DND-41 (cell line): ENCODE measurements at regions not wholly inside any gene's neighbourhood (a gene's known extent, or its start where the extent isn't known, plus 50 kb on each side); places are given as distances from the start of the nearest gene placed in this dataset.

Source experiments
- EZH2 ChIP-seq: IDR thresholded peaks from 3 replicates; pipeline ENCODE4 v1.6.1; 2012; ENCODE audit warnings: borderline replicate concordance, low read depth, mild to moderate bottlenecking, moderate library complexity, low read length, inconsistent platforms; ENCODE audit not compliant: severe bottlenecking
- TF ChIP-seq, protein P1 (sequence below): IDR thresholded peaks from 2 replicates; pipeline ENCODE4 v1.5.1; 2012; ENCODE audit warnings: borderline replicate concordance, low read length, moderate library complexity, mild to moderate bottlenecking; ENCODE audit not compliant: poor library complexity, severe bottlenecking; ENCODE audit errors: extremely low read depth

GRCh38 chr1:94641990-94642389 lies 100.4 kb upstream of the F3 start:
- TF ChIP-seq, protein P1, sequence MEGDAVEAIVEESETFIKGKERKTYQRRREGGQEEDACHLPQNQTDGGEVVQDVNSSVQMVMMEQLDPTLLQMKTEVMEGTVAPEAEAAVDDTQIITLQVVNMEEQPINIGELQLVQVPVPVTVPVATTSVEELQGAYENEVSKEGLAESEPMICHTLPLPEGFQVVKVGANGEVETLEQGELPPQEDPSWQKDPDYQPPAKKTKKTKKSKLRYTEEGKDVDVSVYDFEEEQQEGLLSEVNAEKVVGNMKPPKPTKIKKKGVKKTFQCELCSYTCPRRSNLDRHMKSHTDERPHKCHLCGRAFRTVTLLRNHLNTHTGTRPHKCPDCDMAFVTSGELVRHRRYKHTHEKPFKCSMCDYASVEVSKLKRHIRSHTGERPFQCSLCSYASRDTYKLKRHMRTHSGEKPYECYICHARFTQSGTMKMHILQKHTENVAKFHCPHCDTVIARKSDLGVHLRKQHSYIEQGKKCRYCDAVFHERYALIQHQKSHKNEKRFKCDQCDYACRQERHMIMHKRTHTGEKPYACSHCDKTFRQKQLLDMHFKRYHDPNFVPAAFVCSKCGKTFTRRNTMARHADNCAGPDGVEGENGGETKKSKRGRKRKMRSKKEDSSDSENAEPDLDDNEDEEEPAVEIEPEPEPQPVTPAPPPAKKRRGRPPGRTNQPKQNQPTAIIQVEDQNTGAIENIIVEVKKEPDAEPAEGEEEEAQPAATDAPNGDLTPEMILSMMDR: no peak
- TF ChIP-seq EZH2: no peak
